Activated CD8-positive, alpha-beta T cell treated with anti-CD3 and anti-CD28 coated beads for 36 hours (primary cell): ENCODE measurements at regions not wholly inside any gene's neighbourhood (a gene's known extent, or its start where the extent isn't known, plus 50 kb on each side); places are given as distances from the start of the nearest gene placed in this dataset.

Experiments used
- ATAC-seq: fragments of 200-7000 bp; cut with Tn5 transposase; one replicate; pipeline ENCODE4 v1.10.0; 2021; ENCODE audit warnings: mild to moderate bottlenecking, moderate library complexity
- CTCF ChIA-PET: fragments of 350-600 bp; sonication (Branson Sonifier 250); formaldehyde crosslinking; loops from one replicate; lab custom pipeline; 2021; ENCODE audit warnings: antibody characterized with exemption; lab: Charles Lee
- POLR2A ChIA-PET: fragments of 350-600 bp; sonication (Branson Sonifier 250); formaldehyde crosslinking; loops from one replicate; lab custom pipeline; 2021; ENCODE audit warnings: antibody characterized with exemption; lab: Charles Lee
- DNase-seq: peaks from one replicate; pipeline ENCODE4 v3.0.0-alpha.2; 2020
- H3K27ac Mint-ChIP-seq: one replicate; pipeline ENCODE4 v1.8.0; 2021; ENCODE audit warnings: mild to moderate bottlenecking, mixed read lengths
- H3K27me3 Mint-ChIP-seq: one replicate; pipeline ENCODE4 v1.8.0; 2021; ENCODE audit warnings: mixed read lengths
- H3K36me3 Mint-ChIP-seq: one replicate; pipeline ENCODE4 v1.8.0; 2021; ENCODE audit warnings: low read depth, mixed read lengths
- H3K4me1 Mint-ChIP-seq: one replicate; pipeline ENCODE4 v1.8.0; 2021; ENCODE audit warnings: low read depth, mixed read lengths
- H3K4me3 Mint-ChIP-seq: one replicate; pipeline ENCODE4 v1.8.0; 2021; ENCODE audit warnings: mild to moderate bottlenecking, moderate library complexity, mixed read lengths
- H3K9me3 Mint-ChIP-seq: one replicate; pipeline ENCODE4 v1.8.0; 2021; ENCODE audit warnings: mixed read lengths
- CTCF ChIP-seq: fragments of 200-600 bp; IDR thresholded peaks from one replicate; pipeline ENCODE4 v1.8.0; 2022; ENCODE audit warnings: antibody characterized with exemption, mild to moderate bottlenecking
- intact Hi-C: fragments of 100-400 bp; cut with micrococcal nuclease; formaldehyde crosslinking; loops from one replicate; pipeline ENCODE4 v1.10.0; 2022

- TF ChIP-seq CTCF = no peak
- intact Hi-C loops = no loop called here
These were observed 142.2 kb downstream of the IRS2 start for GRCh38 chr13:109644069-109644750.

DNA sequence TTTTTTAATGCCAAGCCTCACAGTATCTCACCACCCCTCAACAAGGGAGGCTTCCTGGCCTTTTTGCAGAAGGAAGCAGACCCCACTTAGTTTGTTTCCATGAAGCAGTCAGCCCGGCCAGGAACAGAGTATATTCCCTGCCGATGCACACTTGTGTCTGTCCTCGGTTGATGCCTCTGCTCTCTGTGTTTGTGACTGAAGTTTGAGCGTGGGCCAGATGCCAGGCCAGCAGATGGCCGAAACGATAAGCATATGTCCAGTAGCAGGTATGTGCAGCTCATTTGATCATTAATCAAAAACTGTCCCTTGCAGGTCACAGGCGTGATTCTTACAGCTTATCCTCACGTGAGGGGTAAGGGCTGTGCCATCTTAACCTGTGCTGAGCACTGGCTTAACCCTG, 144.0 kb downstream of the IRS2 start:
- TF ChIP-seq CTCF = no peak
- no peaks in the 10 kb centered on the region for H3K4me1 Mint-ChIP-seq
- no peak overlapping the region for H3K27ac Mint-ChIP-seq
- ChIA-PET CTCF (no interaction called here), POLR2A (no interaction called here)
- H3K4me3 Mint-ChIP-seq = no peak overlapping the region
- peaks cover 8% of the 10 kb centered on the region for H3K36me3 Mint-ChIP-seq
- ATAC-seq (no peak), DNase-seq (no peak)
- H3K27me3 Mint-ChIP-seq = peaks cover 3% of the 10 kb centered on the region
- H3K9me3 Mint-ChIP-seq = peaks cover 18% of the 10 kb centered on the region
- intact Hi-C loops = no loop called here

More at GRCh38 chr13:109644069-109644750, 142.2 kb downstream of the IRS2 start:
- no peak overlapping the region for H3K4me3 Mint-ChIP-seq
- no peaks in the 10 kb centered on the region for H3K4me1 Mint-ChIP-seq
- ChIA-PET CTCF (no interaction called here), POLR2A (no interaction called here)
- H3K27me3 Mint-ChIP-seq = peaks cover 3% of the 10 kb centered on the region
- DNase-seq (no peak), ATAC-seq (no peak)
- H3K9me3 Mint-ChIP-seq = peaks cover 15% of the 10 kb centered on the region
- peaks cover 8% of the 10 kb centered on the region for H3K36me3 Mint-ChIP-seq
- H3K27ac Mint-ChIP-seq = no peak overlapping the region

DNA sequence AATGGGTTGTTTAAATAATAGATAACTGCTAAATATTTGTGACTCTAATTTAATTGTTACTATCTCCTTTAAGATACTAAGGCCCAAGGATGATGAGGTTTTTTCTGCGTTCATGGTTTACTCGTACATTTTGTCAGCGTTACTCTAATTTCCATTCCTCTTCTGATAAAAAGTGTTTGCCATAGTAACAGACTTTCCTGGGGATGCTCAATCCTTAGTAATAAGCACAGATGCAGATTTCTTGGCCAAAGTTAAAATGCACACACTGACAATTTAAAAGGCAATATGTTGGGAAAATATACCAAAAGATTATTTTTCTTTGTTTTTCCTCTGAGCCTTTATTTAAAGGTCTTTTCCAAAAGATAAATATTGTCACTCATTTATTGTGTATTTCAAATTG, 149.6 kb downstream of the IRS2 start:
- POLR2A ChIA-PET = no interaction called here
- Mint-ChIP-seq H3K4me1 (no peaks in the 10 kb centered on the region), H3K27me3 (peaks cover 5% of the 10 kb centered on the region), H3K27ac (no peak overlapping the region), H3K4me3 (no peak overlapping the region), H3K36me3 (peaks cover 8% of the 10 kb centered on the region), H3K9me3 (peaks cover 20% of the 10 kb centered on the region)
- CTCF ChIA-PET = no interaction called here
- no peak for TF ChIP-seq CTCF
- intact Hi-C loops = no loop called here
- no peak for ATAC-seq
- DNase-seq = no peak

DNA sequence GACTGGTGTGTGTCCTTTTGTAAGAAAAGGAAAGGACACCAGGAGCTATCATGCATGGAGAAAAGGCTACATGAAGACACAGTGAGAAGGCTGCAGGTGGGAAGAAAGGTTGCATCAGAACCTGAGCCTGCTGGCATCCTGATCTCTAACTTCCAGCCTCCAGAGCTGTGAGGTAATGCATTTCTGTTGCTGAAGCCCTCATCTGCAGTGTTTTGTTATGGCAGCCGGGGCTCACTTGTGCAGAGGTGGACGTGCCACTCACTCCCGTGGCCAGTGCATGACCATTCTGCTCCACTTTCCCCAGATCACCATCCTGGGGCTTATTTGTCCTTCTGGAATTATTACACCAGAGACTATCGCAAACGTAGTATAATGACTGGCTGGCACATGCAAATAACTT, 155.3 kb downstream of the IRS2 start:
- ATAC-seq (no peak), DNase-seq (no peak)
- ChIA-PET CTCF (no interaction called here), POLR2A (no interaction called here)
- H3K36me3 Mint-ChIP-seq = no peaks in the 10 kb centered on the region
- no peak for TF ChIP-seq CTCF
- no peak overlapping the region for H3K4me3 Mint-ChIP-seq
- H3K9me3 Mint-ChIP-seq = peaks cover 2% of the 10 kb centered on the region
- no peak overlapping the region for H3K27ac Mint-ChIP-seq
- H3K27me3 Mint-ChIP-seq = peaks cover 5% of the 10 kb centered on the region
- H3K4me1 Mint-ChIP-seq = no peaks in the 10 kb centered on the region
- intact Hi-C loops = no loop called here

- no peak overlapping the region for H3K4me3 Mint-ChIP-seq
- H3K9me3 Mint-ChIP-seq = peaks cover 2% of the 10 kb centered on the region
- H3K27me3 Mint-ChIP-seq = peaks cover 5% of the 10 kb centered on the region
- H3K27ac Mint-ChIP-seq = no peak overlapping the region
- ATAC-seq (no peak), DNase-seq (no peak)
- H3K4me1 Mint-ChIP-seq = no peaks in the 10 kb centered on the region
- POLR2A ChIA-PET = no interaction called here
- CTCF ChIA-PET = no interaction called here
- intact Hi-C loops = no loop called here
- H3K36me3 Mint-ChIP-seq = no peaks in the 10 kb centered on the region
- TF ChIP-seq CTCF = no peak
These were observed 156.1 kb downstream of the IRS2 start for GRCh38 chr13:109630271-109630670.
